K562 (cell line): ENCODE measurements at regions not wholly inside any gene's neighbourhood (a gene's known extent, or its start where the extent isn't known, plus 50 kb on each side); places are given as distances from the start of the nearest gene placed in this dataset.

ENCODE experiments used
- CC2D1A ChIP-seq: fragments of 450-650 bp; IDR thresholded peaks from 2 replicates; pipeline ENCODE4 v1.6.1; 2017; ENCODE audit warnings: mild to moderate bottlenecking
- EZH2 ChIP-seq: IDR thresholded peaks from 2 replicates; pipeline ENCODE4 v1.6.1; 2012; ENCODE audit warnings: low read depth, mild to moderate bottlenecking, inconsistent platforms, low read length, borderline replicate concordance
- MYNN ChIP-seq, 2 experiments: sonication (generic); formaldehyde crosslinking in 1 of 2; IDR thresholded peaks; 2 replicates each; pipeline versions ENCODE4 v1.5.0 to v1.6.1; 2016 to 2020; ENCODE audit warnings: antibody characterized with exemption in 1 of 2, missing genetic modification reagents in 1 of 2
- NFE2L1 ChIP-seq: fragments of 450-650 bp; IDR thresholded peaks from 2 replicates; pipeline ENCODE4 v1.6.1; 2016; ENCODE audit warnings: missing genetic modification characterization, low read depth, mild to moderate bottlenecking, missing compliant biosample characterization, moderate library complexity, borderline replicate concordance
- TF ChIP-seq, protein P1 (sequence below): sonication (generic); IDR thresholded peaks from 2 replicates; pipeline ENCODE4 v1.6.1; 2016

- TF ChIP-seq MYNN (IDR thresholded peaks at IDR 0.05) (no peak), MYNN (CRISPR knock-in tag; IDR thresholded peaks at IDR 0.05) (no peak), NFE2L1 (tag) (no peak), EZH2 (no peak), CC2D1A (no peak)
- TF ChIP-seq, protein P1, sequence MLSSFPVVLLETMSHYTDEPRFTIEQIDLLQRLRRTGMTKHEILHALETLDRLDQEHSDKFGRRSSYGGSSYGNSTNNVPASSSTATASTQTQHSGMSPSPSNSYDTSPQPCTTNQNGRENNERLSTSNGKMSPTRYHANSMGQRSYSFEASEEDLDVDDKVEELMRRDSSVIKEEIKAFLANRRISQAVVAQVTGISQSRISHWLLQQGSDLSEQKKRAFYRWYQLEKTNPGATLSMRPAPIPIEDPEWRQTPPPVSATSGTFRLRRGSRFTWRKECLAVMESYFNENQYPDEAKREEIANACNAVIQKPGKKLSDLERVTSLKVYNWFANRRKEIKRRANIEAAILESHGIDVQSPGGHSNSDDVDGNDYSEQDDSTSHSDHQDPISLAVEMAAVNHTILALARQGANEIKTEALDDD = no peak
Measured at GRCh38 chr5:40080191-40080590, 599.5 kb upstream of the PTGER4 start.
